ENCODE measurements at regions not wholly inside any gene's neighbourhood (a gene's known extent, or its start where the extent isn't known, plus 50 kb on each side); places are given as distances from the start of the nearest gene placed in this dataset.

- TF ChIP-seq CTCF (conservative IDR thresholded peaks at IDR 0.05; ENCODE audit: low read depth, low read length), result no peak
- no peak for TF ChIP-seq EZH2phosphoT487 (IDR thresholded peaks at IDR 0.05; ENCODE audit: borderline replicate concordance, low read length)
These were observed 295.4 kb upstream of the DAB1 start for GRCh38 chr1:57719274-57719673.

Data from PC-3 (cell line).